Keratinocyte (primary cell): ENCODE measurements at regions not wholly inside any gene's neighbourhood (a gene's known extent, or its start where the extent isn't known, plus 50 kb on each side); places are given as distances from the start of the nearest gene placed in this dataset.

Experiments
- DNase-seq: peaks from one replicate; pipeline ENCODE4 v3.0.0-alpha.2; 2011; ENCODE audit warnings: low read depth, missing footprints, low spot score
- FAIRE-seq: peaks from 2 replicates; lab custom pipeline; 2011; peaks lifted over from hg19 to GRCh38; lab: Jason Lieb, UNC
- H2AFZ ChIP-seq: 2 replicates; pipeline ENCODE4 v1.6.0; 2012; ENCODE audit warnings: low read length, control low read depth, inconsistent platforms; ENCODE audit not compliant: control insufficient read depth
- H3K27ac ChIP-seq: 2 replicates; pipeline ENCODE4 v1.5.1; 2011; ENCODE audit warnings: low read length; ENCODE audit not compliant: control insufficient read depth, insufficient read depth
- H3K27me3 ChIP-seq: 3 replicates; pipeline ENCODE4 v1.6.0; 2011; ENCODE audit warnings: low read length; ENCODE audit not compliant: control insufficient read depth, insufficient read depth; ENCODE audit errors: extremely low read depth
- H3K36me3 ChIP-seq, 2 experiments: 2 replicates in 1 of 2; 3 replicates in 1 of 2; pipeline ENCODE4 v1.5.1; 2011; ENCODE audit warnings: low read length in 2 of 2, mild to moderate bottlenecking in 1 of 2; ENCODE audit not compliant: control insufficient read depth in 2 of 2, insufficient read depth in 2 of 2; ENCODE audit errors: extremely low read depth in 1 of 2
- H3K4me1 ChIP-seq: 3 replicates; pipeline ENCODE4 v1.5.1; 2011; ENCODE audit warnings: low read length; ENCODE audit not compliant: control insufficient read depth, insufficient read depth; ENCODE audit errors: extremely low read depth
- H3K4me2 ChIP-seq: 3 replicates; pipeline ENCODE4 v1.6.0; 2011; ENCODE audit warnings: low read depth, low read length; ENCODE audit not compliant: control insufficient read depth, insufficient read depth; ENCODE audit errors: extremely low read depth
- H3K4me3 ChIP-seq, 3 experiments: fragments of 200-600 bp in 1 of 3; sonication (generic) in 1 of 3; 2 replicates in 2 of 3; 3 replicates in 1 of 3; pipeline ENCODE4 v1.5.1; 2011 to 2016; ENCODE audit warnings: low read length in 3 of 3, mild to moderate bottlenecking in 3 of 3, control low read depth in 2 of 3, inconsistent platforms in 1 of 3, low read depth in 1 of 3, mixed read lengths in 1 of 3, mixed run types in 1 of 3, moderate library complexity in 1 of 3; ENCODE audit not compliant: control insufficient read depth in 2 of 3, insufficient read depth in 2 of 3; ENCODE audit errors: extremely low read depth in 1 of 3
- H3K79me2 ChIP-seq: 2 replicates; pipeline ENCODE4 v1.6.0; 2012; ENCODE audit warnings: low read length; ENCODE audit not compliant: control insufficient read depth, insufficient read depth
- H3K9ac ChIP-seq: 3 replicates; pipeline ENCODE4 v1.6.0; 2011; ENCODE audit warnings: low read length; ENCODE audit not compliant: control insufficient read depth, insufficient read depth; ENCODE audit errors: extremely low read depth
- H3K9me1 ChIP-seq: 3 replicates; pipeline ENCODE4 v1.6.0; 2011; ENCODE audit warnings: low read length; ENCODE audit not compliant: control insufficient read depth, insufficient read depth; ENCODE audit errors: extremely low read depth
- H3K9me3 ChIP-seq: 2 replicates; pipeline ENCODE4 v1.5.1; 2012; ENCODE audit warnings: low read depth, low read length; ENCODE audit not compliant: control insufficient read depth
- H4K20me1 ChIP-seq: 3 replicates; pipeline ENCODE4 v1.6.0; 2011; ENCODE audit warnings: low read length; ENCODE audit not compliant: control insufficient read depth, insufficient read depth; ENCODE audit errors: extremely low read depth
- CTCF ChIP-seq, 3 experiments: IDR thresholded peaks in 1 of 3; conservative IDR thresholded peaks in 1 of 3; optimal IDR thresholded peaks in 1 of 3; 2 replicates in 2 of 3; 3 replicates in 1 of 3; pipeline versions ENCODE3 to v1.5.1; 2011; ENCODE audit warnings: low read length in 3 of 3, mild to moderate bottlenecking in 3 of 3, moderate library complexity in 2 of 3, control low read depth in 1 of 3, inconsistent platforms in 1 of 3; ENCODE audit not compliant: insufficient read depth in 2 of 3; ENCODE audit errors: extremely low read depth in 1 of 3
- EZH2 ChIP-seq: IDR thresholded peaks from one replicate; pipeline ENCODE4 v1.6.1; 2012; ENCODE audit warnings: inconsistent platforms, mild to moderate bottlenecking, low read length, moderate library complexity
- dilution Hi-C: fragments of 300-500 bp; cut with MboI; formaldehyde crosslinking; loops from one replicate; pipeline ENCODE4 v1.7.0; 2020; ENCODE audit warnings: low sequenced_read_pairs; ENCODE audit not compliant: extremely low pct_ligation_motif_present

GRCh38 chr20:52793339-52793963 is 178.7 kb upstream of the TSHZ2 start:
- Histone ChIP-seq H3K79me2 (no peaks in the 10 kb centered on the region), H3K9me3 (no peaks in the 10 kb centered on the region), H3K4me2 (no peak overlapping the region), H3K9ac (no peak overlapping the region), H4K20me1 (no peaks in the 10 kb centered on the region), H3K4me3 (no peak overlapping the region), H3K9me1 (no peaks in the 10 kb centered on the region), H3K27me3 (no peaks in the 10 kb centered on the region), H3K4me1 (no peaks in the 10 kb centered on the region), H3K36me3 (no peaks in the 10 kb centered on the region), H2AFZ (no peak overlapping the region), H3K27ac (no peak overlapping the region)
- TF ChIP-seq CTCF (optimal IDR thresholded peaks at IDR 0.05 in 1 of 3, IDR thresholded peaks at IDR 0.05 in 1 of 3, conservative IDR thresholded peaks at IDR 0.05 in 1 of 3; ENCODE audit: extremely low read depth in 1 of 3, insufficient read depth in 2 of 3, low read length in 3 of 3) (no peak), EZH2 (no peak)
- DNase-seq (no peak), FAIRE-seq (no peak)
- dilution Hi-C loops = no loop called here

GRCh38 chr20:52791091-52791490 is 181.1 kb upstream of the TSHZ2 start:
- H3K79me2 ChIP-seq = no peaks in the 10 kb centered on the region
- no peaks in the 10 kb centered on the region for H3K36me3 ChIP-seq
- no peak for TF ChIP-seq EZH2
- TF ChIP-seq CTCF (optimal IDR thresholded peaks at IDR 0.05 in 1 of 3, IDR thresholded peaks at IDR 0.05 in 1 of 3, conservative IDR thresholded peaks at IDR 0.05 in 1 of 3; ENCODE audit: extremely low read depth in 1 of 3, insufficient read depth in 2 of 3, low read length in 3 of 3) = no peak
- H2AFZ ChIP-seq = no peak overlapping the region
- no peaks in the 10 kb centered on the region for H3K9me1 ChIP-seq
- no peak overlapping the region for H3K4me2 ChIP-seq
- dilution Hi-C loops = no loop called here
- H3K9me3 ChIP-seq = no peaks in the 10 kb centered on the region
- no peak overlapping the region for H3K27ac ChIP-seq
- H3K4me1 ChIP-seq = no peaks in the 10 kb centered on the region
- no peak overlapping the region for H3K4me3 ChIP-seq
- FAIRE-seq (no peak), DNase-seq (no peak)
- H3K27me3 ChIP-seq = no peaks in the 10 kb centered on the region
- H4K20me1 ChIP-seq = no peaks in the 10 kb centered on the region
- no peak overlapping the region for H3K9ac ChIP-seq
